Body of pancreas (tissue), 4 donors: ENCODE measurements at regions not wholly inside any gene's neighbourhood (a gene's known extent, or its start where the extent isn't known, plus 50 kb on each side); places are given as distances from the start of the nearest gene placed in this dataset.
"Not testable (repeated sequence)": the region's sequence is repeated elsewhere in the genome, so short reads cannot be mapped to it uniquely, and the experiment has no call there.

ENCODE experiments used
- ATAC-seq: fragments of 150-250 bp; one replicate; pipeline ENCODE4 v1.9.1; 2016
- DNase-seq, 4 donors: peaks; one replicate each; pipeline ENCODE4 v3.0.0-alpha.2; 2019
- H3K27ac ChIP-seq, 4 donors: fragments of 200-600 bp; sonication (generic); 1 replicate in 3 of 4; 2 replicates in 1 of 4; pipeline versions ENCODE4 v1.5.1 to v1.6.1; 2016 to 2019; ENCODE audit warnings: mild to moderate bottlenecking in 1 of 4, mixed read lengths in 1 of 4, moderate library complexity in 1 of 4
- H3K27me3 ChIP-seq, 2 donors: fragments of 200-600 bp; sonication (generic); one replicate each; pipeline ENCODE4 v1.6.0; 2016; ENCODE audit warnings: mild to moderate bottlenecking in 1 of 2
- H3K36me3 ChIP-seq, 2 donors: fragments of 200-600 bp; sonication (generic); replicated peaks in 1 of 2; 2 replicates each; pipeline ENCODE4 v1.5.1; 2016; ENCODE audit warnings: low read depth in 2 of 2; ENCODE audit not compliant: insufficient read depth in 1 of 2
- H3K4me1 ChIP-seq: fragments of 200-600 bp; sonication (generic); one replicate; pipeline ENCODE4 v1.6.0; 2016
- H3K4me3 ChIP-seq, 2 donors: fragments of 200-600 bp; sonication (generic); 1 replicate in 1 of 2; 2 replicates in 1 of 2; pipeline ENCODE4 v1.5.1; 2016 to 2019
- H3K9me3 ChIP-seq, 3 donors: fragments of 200-600 bp; sonication (generic); 1 replicate in 2 of 3; 2 replicates in 1 of 3; pipeline ENCODE4 v1.5.1; 2016
- CTCF ChIP-seq, 7 experiments: fragments of 450-650 bp in 4 of 7; fragments of 200-600 bp in 3 of 7; sonication (generic) in 3 of 7; IDR thresholded peaks; one replicate each; pipeline ENCODE4 v1.5.1; 2016 to 2019; ENCODE audit warnings: antibody characterized with exemption in 7 of 7
- POLR2A ChIP-seq, 3 donors: fragments of 450-650 bp; IDR thresholded peaks; one replicate each; pipeline ENCODE4 v1.6.1; 2016; ENCODE audit warnings: antibody characterized with exemption in 3 of 3, mild to moderate bottlenecking in 2 of 3
- WGBS, 2 donors: methylation state at CpG; one replicate each; pipeline ENCODE4 v1.1.5; 2017; 5-methylcytosine and 5-hydroxymethylcytosine counted together
- intact Hi-C: fragments of 100-400 bp; cut with DNase I; formaldehyde crosslinking; loops from one replicate; pipeline ENCODE4 v1.15.1; 2023

DNA sequence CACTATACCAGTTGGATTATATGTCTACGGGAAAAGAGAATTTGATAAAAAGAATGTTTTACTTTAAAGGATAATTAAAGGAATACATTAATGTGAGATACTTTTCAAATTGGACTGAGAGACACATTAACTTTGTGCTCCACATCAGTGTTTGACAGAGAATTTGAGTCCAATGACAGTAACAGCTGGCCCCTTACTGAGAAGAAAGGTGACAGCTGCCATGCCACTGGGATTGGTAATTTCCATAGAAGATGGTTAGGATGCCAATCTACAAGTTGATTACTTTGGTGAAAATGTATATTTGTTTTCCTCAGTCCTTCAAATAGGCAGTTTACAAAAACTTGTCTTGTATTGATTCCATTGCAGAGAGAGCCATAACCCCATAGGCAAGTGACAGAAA is 578.4 kb downstream of the SLCO4C1 start:
- Histone ChIP-seq H3K4me3 (no peak overlapping the region), H3K27ac (no peak overlapping the region), H3K4me1 (no peaks in the 10 kb centered on the region), H3K27me3 (no peaks in the 10 kb centered on the region), H3K36me3 (no peaks in the 10 kb centered on the region), H3K9me3 (no peaks in the 10 kb centered on the region)
- WGBS, 2 donors = 94 to 96% methylated on average over 1 of the region's 1 CpG
- no peak for TF ChIP-seq POLR2A (IDR thresholded peaks at IDR 0.05)
- TF ChIP-seq CTCF (IDR thresholded peaks at IDR 0.05) = no peak
- intact Hi-C loops = no loop called here
- ATAC-seq (no peak), DNase-seq (no peak)

GRCh38 chr5:101716941-101717340 is 579.1 kb downstream of the SLCO4C1 start:
- H3K4me3 ChIP-seq = no peak overlapping the region
- no peaks in the 10 kb centered on the region for H3K4me1 ChIP-seq
- 61 to 64% methylated on average over 1 of the region's 1 CpG for WGBS, 2 donors
- TF ChIP-seq POLR2A (IDR thresholded peaks at IDR 0.05) = no peak
- no peak for TF ChIP-seq CTCF (IDR thresholded peaks at IDR 0.05)
- DNase-seq (no peak), ATAC-seq (no peak)
- no peaks in the 10 kb centered on the region for H3K36me3 ChIP-seq
- intact Hi-C loops = no loop called here
- no peaks in the 10 kb centered on the region for H3K27me3 ChIP-seq
- H3K27ac ChIP-seq = no peak overlapping the region
- no peaks in the 10 kb centered on the region for H3K9me3 ChIP-seq

- DNase-seq, H3K27ac ChIP-seq, H3K4me1 ChIP-seq, H3K36me3 ChIP-seq, H3K9me3 ChIP-seq, intact Hi-C loops, H3K4me3 ChIP-seq, ATAC-seq, H3K27me3 ChIP-seq: not testable (repeated sequence)
- WGBS, 2 donors = 33 to 38% methylated on average over 3 to 5 of the region's 5 CpGs
Measured at GRCh38 chr5:101715790-101716189, 580.3 kb downstream of the SLCO4C1 start.

GRCh38 chr5:101689306-101689705 is 606.8 kb downstream of the SLCO4C1 start:
- TF ChIP-seq CTCF (IDR thresholded peaks at IDR 0.05) (no peak), POLR2A (IDR thresholded peaks at IDR 0.05) (no peak)
- Histone ChIP-seq H3K36me3 (no peaks in the 10 kb centered on the region), H3K4me3 (no peak overlapping the region), H3K27me3 (no peaks in the 10 kb centered on the region), H3K9me3 (no peaks in the 10 kb centered on the region), H3K4me1 (no peaks in the 10 kb centered on the region), H3K27ac (no peak overlapping the region)
- ATAC-seq (no peak), DNase-seq (no peak)
- intact Hi-C loops = no loop called here

DNA sequence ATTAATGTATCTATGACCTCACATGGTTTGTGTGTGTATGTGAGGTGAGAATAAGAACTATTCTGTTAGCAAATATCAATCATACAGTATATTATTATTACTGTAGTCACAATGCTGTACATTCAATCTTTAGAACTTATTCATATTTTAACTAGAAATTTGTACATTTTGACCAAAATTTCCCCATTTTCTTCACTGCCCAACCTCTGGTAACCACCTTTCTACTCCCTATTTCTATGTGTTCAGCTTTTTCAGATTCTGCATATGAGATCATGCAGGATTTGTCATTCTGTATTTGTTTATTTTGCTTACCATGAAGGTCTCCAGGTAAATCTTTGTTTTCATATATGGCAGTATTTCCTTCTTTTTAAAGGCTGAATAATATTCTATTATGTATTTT is 607.9 kb downstream of the SLCO4C1 start:
- no peak for ATAC-seq
- H3K4me1 ChIP-seq = no peaks in the 10 kb centered on the region
- intact Hi-C loops = no loop called here
- no peaks in the 10 kb centered on the region for H3K27me3 ChIP-seq
- TF ChIP-seq POLR2A (IDR thresholded peaks at IDR 0.05) (no peak), CTCF (IDR thresholded peaks at IDR 0.05) (no peak)
- H3K27ac ChIP-seq = no peak overlapping the region
- H3K4me3 ChIP-seq = no peak overlapping the region
- H3K9me3 ChIP-seq = no peaks in the 10 kb centered on the region
- no peak for DNase-seq
- H3K36me3 ChIP-seq = no peaks in the 10 kb centered on the region
